Type B pancreatic cell (in vitro differentiated cells): ENCODE measurements at regions not wholly inside any gene's neighbourhood (a gene's known extent, or its start where the extent isn't known, plus 50 kb on each side); places are given as distances from the start of the nearest gene placed in this dataset.

Source experiments
- DNase-seq: peaks from one replicate; pipeline ENCODE4 v3.0.0; 2021; ENCODE audit warnings: mixed read lengths; ENCODE audit not compliant: unreplicated experiment; ENCODE audit errors: extremely low spot score
- H3K27ac Mint-ChIP-seq: 2 replicates; pipeline ENCODE4 v1.8.0; 2021; ENCODE audit warnings: mild to moderate bottlenecking, mixed read lengths
- H3K27me3 Mint-ChIP-seq: 2 replicates; pipeline ENCODE4 v1.8.0; 2021; ENCODE audit warnings: mixed read lengths
- H3K36me3 Mint-ChIP-seq: 2 replicates; pipeline ENCODE4 v1.8.0; 2021; ENCODE audit warnings: mixed read lengths
- H3K4me1 Mint-ChIP-seq: one replicate; pipeline ENCODE4 v1.8.0; 2021; ENCODE audit warnings: mixed read lengths; ENCODE audit not compliant: unreplicated experiment
- H3K4me3 Mint-ChIP-seq: 2 replicates; pipeline ENCODE4 v1.8.0; 2021; ENCODE audit warnings: mild to moderate bottlenecking, mixed read lengths
- H3K9me3 Mint-ChIP-seq: 2 replicates; pipeline ENCODE4 v1.8.0; 2021; ENCODE audit warnings: mixed read lengths
- CTCF ChIP-seq: fragments of 200-600 bp; sonication (generic); conservative IDR thresholded peaks from 2 replicates; pipeline ENCODE4 v1.5.0; 2021; ENCODE audit warnings: antibody characterized with exemption, mild to moderate bottlenecking

GRCh38 chr3:87397211-87397610, 120.8 kb upstream of the POU1F1 start:
- Mint-ChIP-seq H3K9me3 (no peaks in the 10 kb centered on the region), H3K27me3 (no peaks in the 10 kb centered on the region), H3K36me3 (no peaks in the 10 kb centered on the region), H3K4me1 (no peaks in the 10 kb centered on the region), H3K4me3 (no peak overlapping the region), H3K27ac (no peak overlapping the region)
- DNase-seq, result no peak
- no peak for TF ChIP-seq CTCF

GRCh38 chr3:87390821-87391220, 114.4 kb upstream of the POU1F1 start:
- H3K27me3 Mint-ChIP-seq, result no peaks in the 10 kb centered on the region
- TF ChIP-seq CTCF, result no peak
- H3K9me3 Mint-ChIP-seq, result no peaks in the 10 kb centered on the region
- no peak for DNase-seq
- H3K36me3 Mint-ChIP-seq, result no peaks in the 10 kb centered on the region
- H3K4me3 Mint-ChIP-seq, result no peak overlapping the region
- no peak overlapping the region for H3K27ac Mint-ChIP-seq
- no peaks in the 10 kb centered on the region for H3K4me1 Mint-ChIP-seq

GRCh38 chr3:87390353-87390752, 114.0 kb upstream of the POU1F1 start:
- Mint-ChIP-seq H3K27ac (no peak overlapping the region), H3K36me3 (no peaks in the 10 kb centered on the region), H3K4me3 (no peak overlapping the region), H3K4me1 (no peaks in the 10 kb centered on the region), H3K27me3 (no peaks in the 10 kb centered on the region), H3K9me3 (no peaks in the 10 kb centered on the region)
- DNase-seq, result no peak
- no peak for TF ChIP-seq CTCF

GRCh38 chr3:87375231-87375682, 98.9 kb upstream of the POU1F1 start:
- Mint-ChIP-seq H3K9me3 (no peaks in the 10 kb centered on the region), H3K27me3 (no peaks in the 10 kb centered on the region), H3K27ac (no peak overlapping the region), H3K4me1 (peaks cover 1% of the 10 kb centered on the region), H3K4me3 (no peak overlapping the region), H3K36me3 (no peaks in the 10 kb centered on the region)
- TF ChIP-seq CTCF, result no peak
- DNase-seq, result no peak

GRCh38 chr3:87370007-87370406, 93.6 kb upstream of the POU1F1 start:
- H3K4me3 Mint-ChIP-seq, result no peak overlapping the region
- DNase-seq, result no peak
- H3K4me1 Mint-ChIP-seq, result peaks cover 11% of the 10 kb centered on the region
- H3K9me3 Mint-ChIP-seq, result no peaks in the 10 kb centered on the region
- no peak overlapping the region for H3K27ac Mint-ChIP-seq
- H3K36me3 Mint-ChIP-seq, result no peaks in the 10 kb centered on the region
- no peaks in the 10 kb centered on the region for H3K27me3 Mint-ChIP-seq
- no peak for TF ChIP-seq CTCF

- Mint-ChIP-seq H3K4me3 (no peak overlapping the region), H3K27me3 (no peaks in the 10 kb centered on the region), H3K4me1 (peaks cover 11% of the 10 kb centered on the region), H3K27ac (no peak overlapping the region), H3K36me3 (no peaks in the 10 kb centered on the region), H3K9me3 (no peaks in the 10 kb centered on the region)
- TF ChIP-seq CTCF, result no peak
- no peak for DNase-seq
Observed at GRCh38 chr3:87367736-87368135, 91.4 kb upstream of the POU1F1 start.
